OCI-LY3 (cell line): ENCODE measurements at regions not wholly inside any gene's neighbourhood (a gene's known extent, or its start where the extent isn't known, plus 50 kb on each side); places are given as distances from the start of the nearest gene placed in this dataset.

Experiments
- CTCF ChIP-seq: fragments of 200-600, 300-600 bp; sonication (generic); IDR thresholded peaks from 2 replicates; pipeline ENCODE4 v1.5.1; 2014; ENCODE audit warnings: antibody characterized with exemption, low read length, low read depth
- EZH2phosphoT487 ChIP-seq: fragments of 200-600 bp; shearing (Covaris generic); IDR thresholded peaks from 2 replicates; pipeline ENCODE4 v1.6.1; 2018; ENCODE audit warnings: antibody characterized with exemption, mixed run types, low read depth

DNA sequence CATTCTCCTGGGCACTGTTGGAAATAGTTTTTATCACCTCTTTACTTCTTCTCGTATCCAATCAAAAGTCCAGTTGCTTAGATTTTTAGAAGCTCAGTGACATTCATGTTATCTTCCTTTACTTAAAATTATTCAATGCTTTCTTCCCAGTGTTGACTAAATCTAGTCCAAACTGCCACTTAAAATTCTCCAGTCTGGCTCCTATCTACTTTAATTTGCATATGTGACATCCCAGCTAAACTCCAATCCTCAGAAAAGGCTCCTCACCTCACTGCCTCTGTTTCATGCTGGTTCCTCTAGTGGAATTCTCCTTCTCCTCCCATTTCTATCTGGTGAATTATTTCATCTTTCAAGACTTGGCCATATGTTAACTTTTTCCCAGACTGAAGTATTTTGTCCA is 1238.7 kb upstream of the WWC1 start:
- TF ChIP-seq EZH2phosphoT487 (no peak), CTCF (no peak)
